Lower leg skin (tissue), 4 donors: ENCODE measurements at regions not wholly inside any gene's neighbourhood (a gene's known extent, or its start where the extent isn't known, plus 50 kb on each side); places are given as distances from the start of the nearest gene placed in this dataset.
A peak's percentile ranks its signal among the peaks of the same experiment; 100 is the strongest.

Experiments
- DNase-seq, 2 donors: peaks; one replicate each; pipeline ENCODE4 v3.0.0-alpha.2; 2019; ENCODE audit warnings: low spot score in 2 of 2
- H3K4me3 ChIP-seq: fragments of 200-600 bp; sonication (generic); 2 replicates; pipeline ENCODE4 v1.5.1; 2017; ENCODE audit warnings: mild to moderate bottlenecking, low read depth; ENCODE audit not compliant: poor library complexity, severe bottlenecking
- CTCF ChIP-seq, 3 donors: fragments of 450-650 bp; IDR thresholded peaks; one replicate each; pipeline ENCODE4 v1.5.1; 2016; ENCODE audit warnings: antibody characterized with exemption in 3 of 3, mild to moderate bottlenecking in 3 of 3, moderate library complexity in 2 of 3
- POLR2A ChIP-seq, 2 donors: fragments of 450-650 bp; IDR thresholded peaks; one replicate each; pipeline ENCODE4 v1.6.1; 2016 to 2017; ENCODE audit warnings: antibody characterized with exemption in 2 of 2, mild to moderate bottlenecking in 1 of 2, moderate library complexity in 1 of 2
- WGBS, 2 donors: methylation state at CpG; one replicate each; pipeline ENCODE4 v1.1.5; 2018; 5-methylcytosine and 5-hydroxymethylcytosine counted together
- intact Hi-C: fragments of 100-400 bp; cut with DNase I; formaldehyde crosslinking; loops from one replicate; pipeline ENCODE4 v1.15.0; 2023; ENCODE audit warnings: low total_unique reads

GRCh38 chr10:124160943-124161582 lies 67.7 kb upstream of the CHST15 start:
- H3K4me3 ChIP-seq = no peak overlapping the region
- DNase-seq = no peak
- WGBS, 2 donors = 64 to 79% methylated on average over 13 of the region's 13 CpGs
- intact Hi-C loops = no loop called here
- TF ChIP-seq CTCF (IDR thresholded peaks at IDR 0.05) (no peak), POLR2A (IDR thresholded peaks at IDR 0.05) (no peak)

GRCh38 chr10:124160176-124160575 lies 66.8 kb upstream of the CHST15 start:
- intact Hi-C loops = no loop called here
- WGBS, 2 donors = 66 to 69% methylated on average over 10 of the region's 10 CpGs
- no peak for DNase-seq
- no peak for TF ChIP-seq POLR2A (IDR thresholded peaks at IDR 0.05)
- no peak for TF ChIP-seq CTCF (IDR thresholded peaks at IDR 0.05)
- H3K4me3 ChIP-seq = no peak overlapping the region

GRCh38 chr10:124159153-124159552 lies 65.8 kb upstream of the CHST15 start:
- 74 to 79% methylated on average over 5 of the region's 5 CpGs for WGBS, 2 donors
- intact Hi-C loops = no loop called here
- no peak for TF ChIP-seq CTCF (IDR thresholded peaks at IDR 0.05)
- no peak for TF ChIP-seq POLR2A (IDR thresholded peaks at IDR 0.05)
- no peak overlapping the region for H3K4me3 ChIP-seq
- peak in 1 of 2 donors; percentile 23 for DNase-seq

GRCh38 chr10:124158592-124158991 lies 65.2 kb upstream of the CHST15 start:
- TF ChIP-seq CTCF (IDR thresholded peaks at IDR 0.05) = no peak
- TF ChIP-seq POLR2A (IDR thresholded peaks at IDR 0.05) = no peak
- DNase-seq = peak in 1 of 2 donors; percentile 17
- WGBS, 2 donors = 92 to 93% methylated on average over 8 of the region's 8 CpGs
- no peak overlapping the region for H3K4me3 ChIP-seq
- intact Hi-C loops = no loop called here

GRCh38 chr10:124157271-124157681 lies 63.9 kb upstream of the CHST15 start:
- DNase-seq = peak in 1 of 2 donors; percentile 28
- TF ChIP-seq POLR2A (IDR thresholded peaks at IDR 0.05) (no peak), CTCF (IDR thresholded peaks at IDR 0.05) (no peak)
- 57 to 86% methylated on average over 4 of the region's 4 CpGs for WGBS, 2 donors
- intact Hi-C loops = no loop called here
- H3K4me3 ChIP-seq = no peak overlapping the region
